ENCODE measurements at regions not wholly inside any gene's neighbourhood (a gene's known extent, or its start where the extent isn't known, plus 50 kb on each side); places are given as distances from the start of the nearest gene placed in this dataset.

GRCh38 chr6:88366672-88367071 is 200.5 kb upstream of the CNR1 start:
- Histone ChIP-seq H3K27ac (no peak overlapping the region), H3K4me1 (ENCODE audit: insufficient read depth) (peaks cover under 1% of the 10 kb centered on the region), H3K9me3 (no peaks in the 10 kb centered on the region), H3K4me3 (no peak overlapping the region), H3K36me3 (no peaks in the 10 kb centered on the region), H3K27me3 (no peaks in the 10 kb centered on the region)
- 95 to 97% (median 95%) methylated on average over 2 of the region's 2 CpGs for WGBS, 3 donors
- TF ChIP-seq POLR2A (IDR thresholded peaks at IDR 0.05) (no peak), CTCF (IDR thresholded peaks at IDR 0.05) (no peak), EP300 (IDR thresholded peaks at IDR 0.05) (no peak)
- intact Hi-C loops (cut with DNase I), result loop anchor here in 1 of 4 donors (10.0 kb wide), 1 partner anchor 202 kb away; the partner anchor contains the start of gene CNR1
- no peak for DNase-seq

- Histone ChIP-seq H3K4me3 (no peak overlapping the region), H3K27ac (no peak overlapping the region), H3K36me3 (no peaks in the 10 kb centered on the region), H3K27me3 (no peaks in the 10 kb centered on the region), H3K9me3 (no peaks in the 10 kb centered on the region), H3K4me1 (ENCODE audit: insufficient read depth) (peaks cover 2% of the 10 kb centered on the region)
- WGBS, 3 donors, result 71 to 89% (median 78%) methylated on average over 2 of the region's 2 CpGs
- no peak for DNase-seq
- intact Hi-C loops (cut with DNase I), result loop anchor here in 1 of 4 donors (10.0 kb wide), 1 partner anchor 201 kb away; the partner anchor contains the start of gene CNR1
- TF ChIP-seq CTCF (IDR thresholded peaks at IDR 0.05) (no peak), EP300 (IDR thresholded peaks at IDR 0.05) (no peak), POLR2A (IDR thresholded peaks at IDR 0.05) (no peak)
These were observed 199.5 kb upstream of the CNR1 start for GRCh38 chr6:88365656-88366055.

- 56 to 63% (median 60%) methylated on average over 2 of the region's 2 CpGs for WGBS, 3 donors
- DNase-seq, result no peak
- H3K9me3 ChIP-seq, result no peaks in the 10 kb centered on the region
- intact Hi-C loops (cut with DNase I), result loop anchor here in 1 of 4 donors (10.0 kb wide), 1 partner anchor 200 kb away; the partner anchor contains the start of gene CNR1
- no peaks in the 10 kb centered on the region for H3K27me3 ChIP-seq
- H3K4me3 ChIP-seq, result no peak overlapping the region
- no peak overlapping the region for H3K27ac ChIP-seq
- no peaks in the 10 kb centered on the region for H3K36me3 ChIP-seq
- no peak for TF ChIP-seq POLR2A (IDR thresholded peaks at IDR 0.05)
- TF ChIP-seq CTCF (IDR thresholded peaks at IDR 0.05), result no peak
- peak; percentile 69 for TF ChIP-seq EP300 (IDR thresholded peaks at IDR 0.05)
- peaks cover 2% of the 10 kb centered on the region for H3K4me1 ChIP-seq (ENCODE audit: insufficient read depth)
These were observed 199.1 kb upstream of the CNR1 start for GRCh38 chr6:88365230-88365629.

GRCh38 chr6:88361754-88362153 is 195.6 kb upstream of the CNR1 start:
- Histone ChIP-seq H3K27ac (no peak overlapping the region), H3K9me3 (no peaks in the 10 kb centered on the region), H3K4me3 (no peak overlapping the region), H3K4me1 (ENCODE audit: insufficient read depth) (peaks cover 2% of the 10 kb centered on the region), H3K27me3 (no peaks in the 10 kb centered on the region), H3K36me3 (no peaks in the 10 kb centered on the region)
- no peak for DNase-seq
- WGBS, 3 donors, result 90 to 91% (median 91%) methylated on average over 4 of the region's 4 CpGs
- TF ChIP-seq CTCF (IDR thresholded peaks at IDR 0.05), result no peak
- no peak for TF ChIP-seq POLR2A (IDR thresholded peaks at IDR 0.05)
- TF ChIP-seq EP300 (IDR thresholded peaks at IDR 0.05), result no peak
- intact Hi-C loops (cut with DNase I), result loop anchor here in 1 of 4 donors (10.0 kb wide), 1 partner anchor 197 kb away; the partner anchor contains the start of gene CNR1

Data from ovary (tissue), 7 donors.